DOHH2 (cell line): ENCODE measurements at regions not wholly inside any gene's neighbourhood (a gene's known extent, or its start where the extent isn't known, plus 50 kb on each side); places are given as distances from the start of the nearest gene placed in this dataset.

Source experiments
- EZH2phosphoT487 ChIP-seq: fragments of 200-600 bp; sonication (generic); IDR thresholded peaks from 2 replicates; pipeline ENCODE4 v1.6.1; 2017; ENCODE audit warnings: borderline replicate concordance, mild to moderate bottlenecking, antibody characterized with exemption, low read length, moderate library complexity, mixed read lengths
- TF ChIP-seq, protein P1 (sequence below): fragments of 200-600 bp; sonication (generic); IDR thresholded peaks from one replicate; pipeline ENCODE4 v1.5.1; 2014; ENCODE audit warnings: antibody characterized with exemption, mild to moderate bottlenecking, low read depth, low read length; ENCODE audit not compliant: poor library complexity, severe bottlenecking

DNA sequence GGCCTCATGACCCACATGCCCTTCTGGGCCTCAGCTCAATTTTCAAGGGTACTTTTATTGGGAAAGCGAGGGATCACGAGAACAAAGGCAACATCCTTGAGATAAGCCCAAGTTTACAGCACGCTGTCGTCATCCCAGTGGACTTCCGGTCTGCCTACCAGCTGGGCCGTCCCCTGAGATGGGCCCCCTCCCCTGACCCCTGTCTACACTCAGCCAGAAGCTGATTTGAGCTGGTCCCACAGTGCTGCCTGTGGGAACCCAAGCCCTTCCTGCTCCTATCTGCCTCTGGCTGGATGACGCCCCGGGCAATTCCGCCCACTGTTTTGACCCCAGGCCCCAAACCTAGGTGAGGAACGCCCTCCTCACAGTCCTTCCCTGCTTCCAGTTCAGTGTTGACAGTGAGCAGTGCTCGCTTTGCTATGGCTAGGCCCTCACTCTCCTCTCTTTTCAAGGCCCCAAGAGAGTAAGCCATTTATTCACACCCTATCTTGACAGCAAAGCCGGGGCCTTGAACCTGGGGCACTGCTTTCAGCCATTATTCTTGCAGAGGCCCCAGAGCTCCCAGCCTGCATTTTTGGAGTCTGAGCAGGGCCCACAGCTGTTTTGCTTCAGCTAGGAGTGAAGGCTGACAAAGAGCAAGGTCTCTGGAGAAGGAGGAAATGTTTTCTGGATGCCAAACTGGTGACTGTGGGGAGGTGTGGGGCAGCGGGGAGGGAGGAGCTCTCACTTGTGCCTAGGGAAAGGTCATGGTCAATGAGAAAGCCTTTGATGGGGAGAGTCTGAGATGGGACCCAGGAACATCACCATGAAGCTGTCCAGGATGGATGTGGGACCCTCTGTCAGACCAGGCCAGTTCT is 164.6 kb upstream of the BCOR start:
- TF ChIP-seq, protein P1, sequence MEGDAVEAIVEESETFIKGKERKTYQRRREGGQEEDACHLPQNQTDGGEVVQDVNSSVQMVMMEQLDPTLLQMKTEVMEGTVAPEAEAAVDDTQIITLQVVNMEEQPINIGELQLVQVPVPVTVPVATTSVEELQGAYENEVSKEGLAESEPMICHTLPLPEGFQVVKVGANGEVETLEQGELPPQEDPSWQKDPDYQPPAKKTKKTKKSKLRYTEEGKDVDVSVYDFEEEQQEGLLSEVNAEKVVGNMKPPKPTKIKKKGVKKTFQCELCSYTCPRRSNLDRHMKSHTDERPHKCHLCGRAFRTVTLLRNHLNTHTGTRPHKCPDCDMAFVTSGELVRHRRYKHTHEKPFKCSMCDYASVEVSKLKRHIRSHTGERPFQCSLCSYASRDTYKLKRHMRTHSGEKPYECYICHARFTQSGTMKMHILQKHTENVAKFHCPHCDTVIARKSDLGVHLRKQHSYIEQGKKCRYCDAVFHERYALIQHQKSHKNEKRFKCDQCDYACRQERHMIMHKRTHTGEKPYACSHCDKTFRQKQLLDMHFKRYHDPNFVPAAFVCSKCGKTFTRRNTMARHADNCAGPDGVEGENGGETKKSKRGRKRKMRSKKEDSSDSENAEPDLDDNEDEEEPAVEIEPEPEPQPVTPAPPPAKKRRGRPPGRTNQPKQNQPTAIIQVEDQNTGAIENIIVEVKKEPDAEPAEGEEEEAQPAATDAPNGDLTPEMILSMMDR, result no peak
- TF ChIP-seq EZH2phosphoT487, result no peak
